Activated CD8-positive, alpha-beta memory T cell treated with anti-CD3 and anti-CD28 coated beads for 1 hour (primary cell): ENCODE measurements at regions not wholly inside any gene's neighbourhood (a gene's known extent, or its start where the extent isn't known, plus 50 kb on each side); places are given as distances from the start of the nearest gene placed in this dataset.

Experiments used
- DNase-seq, 2 donors: peaks; one replicate each; pipeline ENCODE4 v3.0.0-alpha.2; 2020; ENCODE audit warnings: low read depth in 1 of 2; ENCODE audit errors: extremely low read depth in 1 of 2

DNA sequence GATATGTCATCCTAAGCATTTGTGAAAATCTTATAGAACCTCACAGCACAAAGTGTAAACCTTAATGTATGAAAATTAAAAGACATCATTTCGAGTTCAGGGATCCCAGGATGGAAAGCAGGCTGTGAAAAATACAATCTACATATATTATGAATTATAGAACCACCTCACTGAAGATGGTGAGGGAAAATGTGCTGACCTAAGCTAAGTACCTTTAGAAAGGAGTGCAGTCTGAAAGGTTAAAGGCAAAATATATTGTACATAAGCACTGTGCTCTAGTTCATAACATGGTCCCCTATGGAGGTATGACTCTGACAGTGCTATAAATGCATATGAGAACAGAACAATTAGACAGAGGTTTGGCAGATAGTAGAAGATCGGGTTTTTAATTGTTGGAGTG is 368.6 kb downstream of the TMA16 start:
- no peak for DNase-seq

DNA sequence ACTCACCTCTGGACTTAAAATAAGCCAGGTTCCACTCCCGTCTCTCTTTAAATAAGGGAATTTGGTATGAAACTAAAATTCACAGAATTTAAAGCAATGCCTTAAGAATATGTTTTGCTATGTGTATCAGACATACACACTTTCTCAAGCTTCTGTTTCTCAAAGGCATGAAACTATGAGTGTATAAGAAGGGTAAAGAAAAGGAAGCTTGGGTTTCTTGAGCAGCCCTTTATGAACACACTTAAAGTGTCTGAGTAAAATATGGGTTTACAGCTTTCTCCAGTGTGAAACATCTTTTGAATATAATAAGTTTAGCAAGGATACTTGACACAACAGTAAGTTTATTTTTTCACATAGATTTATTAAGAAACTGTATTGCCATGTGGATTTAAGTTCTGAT is 370.5 kb downstream of the TMA16 start:
- DNase-seq = no peak

DNA sequence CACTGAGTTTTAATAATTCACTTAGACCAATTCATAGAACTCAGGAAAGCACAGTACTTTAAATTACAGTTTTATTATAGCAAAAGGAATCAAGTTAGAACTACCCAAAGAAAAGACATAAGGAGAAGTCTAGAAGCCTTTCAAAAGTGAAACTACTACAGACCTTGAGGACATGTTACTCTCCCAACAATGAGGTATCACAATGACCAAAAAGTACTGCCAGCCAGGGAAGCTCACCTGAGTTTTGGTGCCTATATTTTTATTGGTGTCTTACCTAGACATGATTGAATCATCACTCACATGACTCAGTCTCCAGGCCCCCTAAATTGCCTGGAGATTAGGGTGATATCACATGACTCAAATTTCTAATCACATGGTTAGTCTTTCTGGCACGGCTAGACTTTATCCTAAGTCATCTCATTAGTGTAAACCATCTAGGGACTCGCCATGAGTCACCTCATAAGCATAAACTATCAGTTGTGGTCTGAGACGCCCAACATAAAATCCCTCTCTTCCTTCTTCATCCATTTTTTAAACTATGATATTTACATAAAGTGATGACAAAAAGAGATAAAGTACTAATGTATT is 372.3 kb downstream of the TMA16 start:
- no peak for DNase-seq

DNA sequence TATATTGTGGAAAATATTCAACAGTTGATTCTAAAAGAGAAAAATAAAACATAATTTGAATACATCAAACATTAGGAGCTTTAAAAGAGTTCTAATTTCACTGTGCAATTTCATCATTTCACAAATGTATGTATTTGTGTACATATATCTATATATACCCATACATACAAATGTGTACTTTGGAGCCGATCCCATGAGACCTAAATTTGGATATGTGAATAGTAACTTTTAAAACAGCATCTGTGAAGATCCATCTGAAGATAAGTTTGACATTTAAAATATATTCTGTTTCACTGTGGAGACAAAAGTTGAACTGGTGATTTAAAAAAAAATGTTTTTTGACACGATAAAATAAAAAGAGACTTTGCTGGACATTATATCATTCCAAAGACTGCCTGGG is 374.0 kb downstream of the TMA16 start:
- DNase-seq = no peak

DNA sequence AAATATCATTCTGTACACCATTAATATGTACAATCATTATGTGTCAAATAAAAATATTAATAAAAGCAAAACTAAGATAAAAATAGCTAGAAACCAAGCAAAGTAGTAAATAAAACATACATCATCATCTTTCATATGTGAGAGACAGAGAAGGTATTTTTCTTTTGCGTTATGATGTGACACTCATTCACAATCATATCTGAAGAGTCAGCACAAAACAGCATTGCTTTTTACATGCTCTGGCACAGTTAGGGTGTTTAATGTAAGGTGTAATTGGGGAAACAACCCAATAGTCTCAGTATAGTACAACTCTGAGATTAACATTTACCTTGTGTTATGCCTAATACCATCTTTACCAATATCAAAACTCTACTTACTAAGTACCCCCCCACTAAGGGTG is 376.6 kb downstream of the TMA16 start:
- no peak for DNase-seq

DNA sequence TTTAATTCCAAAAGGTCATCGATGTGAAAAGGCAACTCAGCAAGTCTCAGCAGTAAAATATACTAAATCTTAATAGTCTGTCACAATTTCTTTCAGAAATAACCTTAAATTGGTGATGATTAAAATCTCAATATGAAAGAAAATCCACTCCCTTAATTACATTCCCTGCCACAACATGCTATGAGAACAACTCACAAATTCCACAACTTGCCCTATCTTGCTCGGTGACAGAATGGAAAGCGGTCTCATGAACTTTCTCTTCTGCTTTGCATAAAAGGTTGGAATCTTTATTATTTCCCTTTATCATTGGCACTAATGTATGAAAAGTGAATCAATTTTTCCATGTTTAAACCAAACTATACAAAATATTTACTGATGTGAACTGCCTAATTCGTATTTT is 380.8 kb downstream of the TMA16 start:
- DNase-seq = no peak

DNA sequence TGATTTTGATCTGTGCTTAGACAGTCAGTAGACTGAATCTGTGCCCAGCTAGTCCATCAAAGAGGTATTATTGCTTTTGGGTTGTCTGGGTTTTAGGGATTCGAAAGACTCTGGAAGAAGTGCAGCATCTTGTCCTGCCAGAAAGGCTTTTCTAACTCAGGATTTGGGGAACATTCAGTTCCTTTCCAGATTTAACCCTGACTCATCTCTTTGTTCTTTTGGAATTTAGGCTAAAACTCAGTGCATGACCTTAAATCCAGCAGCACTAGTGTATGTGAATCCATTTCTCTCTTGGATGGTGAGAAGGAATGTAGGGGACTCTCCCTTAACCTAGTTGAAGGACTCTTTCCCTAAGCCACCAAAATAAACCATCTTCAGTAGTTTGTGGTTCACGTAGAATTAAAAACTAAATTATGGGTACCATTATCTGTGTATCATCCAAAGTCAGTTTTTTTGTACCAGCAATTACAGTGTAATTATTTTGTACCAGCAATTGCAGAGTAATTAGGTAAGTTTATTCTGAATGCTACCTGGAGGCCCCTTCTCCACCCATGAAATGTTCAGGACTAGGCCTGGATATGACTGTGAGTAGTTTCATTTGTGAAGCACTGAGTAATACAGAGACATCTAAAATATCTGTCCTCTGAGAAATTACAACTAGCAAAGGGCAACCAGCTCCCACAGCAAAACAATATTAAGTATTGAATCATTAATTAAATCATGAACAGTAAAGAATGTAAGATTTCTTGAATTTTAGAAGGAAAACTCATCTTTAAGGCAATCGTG is 384.0 kb downstream of the TMA16 start:
- DNase-seq = no peak

DNA sequence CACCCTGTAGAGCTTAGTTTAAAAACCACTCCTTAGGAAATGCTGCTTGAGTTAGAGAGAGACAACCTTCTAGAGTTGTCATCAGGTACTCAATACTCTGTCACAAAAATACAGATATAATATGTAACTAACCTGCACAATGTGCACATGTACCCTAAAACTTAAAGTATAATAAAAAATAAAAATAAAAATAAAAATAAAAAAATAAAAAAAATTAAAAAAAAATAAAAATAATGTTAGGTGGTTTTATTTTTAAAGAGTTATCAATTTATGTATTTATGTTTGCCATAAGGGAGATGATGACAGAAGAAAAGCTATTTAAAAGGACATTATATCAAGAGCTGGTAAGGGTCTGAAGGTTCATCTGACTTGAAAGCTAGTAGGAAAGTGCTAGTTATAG is 397.9 kb downstream of the TMA16 start:
- no peak for DNase-seq

DNA sequence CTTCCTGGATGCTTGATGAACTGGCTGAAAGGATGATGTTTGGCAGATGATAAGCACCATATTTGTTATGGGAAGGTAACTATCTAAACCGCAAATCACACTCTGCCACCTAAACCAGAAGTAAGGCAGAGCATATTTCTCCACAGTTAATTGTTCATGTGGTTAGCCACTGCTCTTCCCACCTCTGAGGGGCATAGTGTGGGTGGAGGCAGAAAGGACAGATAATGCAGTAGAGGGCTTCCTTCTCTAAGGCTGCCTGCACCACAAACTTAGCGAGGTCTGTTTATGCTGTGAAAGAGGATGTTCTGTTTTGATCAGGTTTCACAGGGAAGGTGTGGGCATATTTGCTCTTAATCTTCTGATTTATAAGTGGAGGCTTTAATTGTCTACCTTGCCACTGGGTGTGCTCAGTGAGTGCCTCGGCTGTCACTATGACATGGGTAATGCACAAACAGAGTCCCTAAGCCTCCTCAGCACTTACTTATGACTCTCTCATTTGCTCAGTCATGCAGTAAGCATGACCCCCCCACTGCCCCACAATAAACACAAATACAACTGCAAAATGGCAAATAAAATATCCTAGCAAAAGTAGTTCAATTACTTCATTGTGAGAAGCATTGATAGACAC is 401.0 kb downstream of the TMA16 start:
- DNase-seq = no peak

DNA sequence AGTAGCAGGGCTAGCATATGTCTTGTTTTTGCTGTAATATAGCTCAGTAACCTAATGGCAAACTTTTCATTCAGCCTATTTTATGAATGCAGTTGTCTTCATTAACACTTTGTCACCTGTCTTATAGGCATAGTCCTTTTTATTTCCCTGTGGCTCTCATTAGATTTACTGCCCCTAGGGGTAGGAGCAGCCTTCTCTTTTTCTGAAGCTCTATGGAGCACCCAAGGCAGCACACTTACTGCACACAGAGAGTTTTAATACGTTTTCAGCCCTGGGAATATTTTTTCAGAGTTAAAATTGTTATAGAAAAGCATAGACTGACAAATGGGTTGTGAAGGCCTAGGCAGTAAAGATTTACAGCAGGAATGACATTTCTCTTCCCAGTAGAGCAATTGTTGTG is 406.8 kb downstream of the TMA16 start:
- no peak for DNase-seq

DNA sequence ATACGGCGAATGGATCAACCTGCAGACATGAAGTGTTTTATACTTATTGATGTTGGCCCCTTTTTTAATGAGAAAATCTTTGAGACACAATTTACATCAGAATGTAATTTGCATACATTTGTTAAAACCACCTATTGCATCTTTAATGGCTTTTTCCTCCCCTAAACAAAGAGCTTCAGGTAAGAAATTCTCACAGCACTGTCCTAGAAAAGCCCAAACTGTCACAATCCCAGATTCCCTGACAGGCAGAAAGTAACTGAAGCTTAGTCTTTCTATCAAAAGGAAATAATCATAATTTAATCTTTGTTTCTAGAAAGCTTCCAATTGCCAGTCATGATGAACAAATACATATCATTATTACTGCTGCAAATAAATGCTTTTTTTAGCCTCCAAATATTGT is 407.9 kb downstream of the TMA16 start:
- no peak for DNase-seq

DNA sequence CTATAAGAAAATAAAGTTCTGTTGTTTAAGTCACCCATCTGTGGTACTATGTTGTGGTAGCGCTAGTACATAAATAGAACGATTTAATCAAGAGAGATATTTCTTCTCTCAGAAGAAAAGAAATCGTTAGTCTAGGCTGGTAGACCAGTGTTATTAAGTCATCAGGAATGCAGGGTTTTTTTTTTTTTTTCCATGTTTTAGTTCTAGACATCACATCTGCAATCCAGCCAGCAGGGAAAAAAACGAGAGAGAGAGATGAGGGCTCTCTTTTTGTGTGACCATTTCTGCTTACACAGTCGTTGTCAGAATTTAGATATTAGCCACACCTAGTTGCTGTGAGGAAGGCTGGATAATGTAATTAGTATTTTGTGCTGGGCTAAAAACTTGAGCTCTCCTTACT is 417.4 kb downstream of the TMA16 start:
- no peak for DNase-seq

DNA sequence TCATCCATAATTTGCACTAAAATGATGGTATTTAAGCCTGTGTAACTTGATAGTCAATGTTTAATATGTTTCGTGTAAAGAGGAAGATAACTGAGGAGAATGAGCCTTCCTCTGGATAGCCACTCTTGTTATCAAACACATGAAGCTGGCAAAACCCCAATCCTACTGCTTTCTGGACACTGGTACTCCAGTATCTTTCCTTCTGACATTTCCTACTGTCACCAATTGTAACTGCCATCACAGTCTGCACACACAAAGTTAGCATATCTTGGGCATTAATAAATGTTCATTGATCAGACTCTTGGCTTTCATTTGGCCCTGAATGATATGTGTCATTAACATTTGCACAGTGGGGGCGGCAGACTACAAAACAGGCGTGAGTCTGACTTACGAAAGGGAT is 419.1 kb downstream of the TMA16 start:
- DNase-seq = no peak

DNA sequence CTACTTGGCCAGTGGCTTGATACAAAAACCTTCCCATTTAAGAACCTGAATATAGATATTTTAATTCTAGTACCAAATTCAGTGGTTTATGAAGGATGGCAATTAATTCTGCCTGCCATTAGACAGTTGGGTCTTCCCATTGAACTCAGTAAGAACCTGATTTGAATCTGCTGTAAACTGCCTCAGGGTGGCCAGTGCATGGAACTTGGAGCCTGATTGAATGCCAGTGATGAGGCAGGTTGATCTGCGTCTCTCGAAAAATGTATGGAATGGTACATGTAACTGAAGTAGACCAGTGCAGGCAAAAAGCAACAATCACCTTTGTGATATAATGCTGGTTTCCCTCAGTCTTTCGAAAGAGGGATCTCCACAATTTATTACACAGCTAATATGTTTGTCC is 421.4 kb downstream of the TMA16 start:
- DNase-seq = no peak

DNA sequence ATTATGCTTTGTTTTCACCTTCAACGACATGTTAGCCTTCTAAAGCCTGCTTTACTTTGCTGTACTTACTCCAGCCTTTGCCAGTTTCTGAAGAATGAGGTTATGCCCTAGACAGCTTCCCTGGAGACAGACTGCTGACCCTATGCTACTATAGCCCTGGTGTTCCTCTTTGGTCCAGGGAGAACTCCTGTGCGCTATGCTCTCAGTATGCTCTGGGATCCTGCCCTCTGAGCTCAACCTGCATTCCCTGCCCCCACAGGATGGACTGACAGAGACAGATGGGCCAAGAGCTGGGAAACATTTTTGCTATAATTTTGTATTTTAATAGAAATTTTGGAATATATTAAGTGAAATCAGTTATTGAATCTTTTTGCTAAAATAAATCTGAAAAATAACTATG is 425.9 kb downstream of the TMA16 start:
- no peak for DNase-seq

DNA sequence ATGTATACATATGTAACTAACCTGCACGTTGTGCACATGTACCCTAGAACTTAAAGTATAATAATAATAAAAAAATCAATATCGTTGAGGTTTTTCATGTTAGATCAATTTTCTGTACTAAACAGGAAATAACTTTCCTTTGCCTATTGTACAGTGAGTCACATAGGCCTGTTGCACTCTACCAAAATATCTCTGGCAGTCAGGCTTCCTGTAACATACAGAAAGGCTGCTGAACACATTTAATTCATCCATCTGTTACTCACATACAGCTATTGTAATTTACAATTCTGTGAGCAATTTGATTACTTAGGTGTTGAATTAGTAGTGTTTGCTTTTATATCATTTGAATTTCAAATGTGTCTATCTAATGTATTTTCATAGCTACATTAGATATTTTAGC is 427.8 kb downstream of the TMA16 start:
- no peak for DNase-seq

DNA sequence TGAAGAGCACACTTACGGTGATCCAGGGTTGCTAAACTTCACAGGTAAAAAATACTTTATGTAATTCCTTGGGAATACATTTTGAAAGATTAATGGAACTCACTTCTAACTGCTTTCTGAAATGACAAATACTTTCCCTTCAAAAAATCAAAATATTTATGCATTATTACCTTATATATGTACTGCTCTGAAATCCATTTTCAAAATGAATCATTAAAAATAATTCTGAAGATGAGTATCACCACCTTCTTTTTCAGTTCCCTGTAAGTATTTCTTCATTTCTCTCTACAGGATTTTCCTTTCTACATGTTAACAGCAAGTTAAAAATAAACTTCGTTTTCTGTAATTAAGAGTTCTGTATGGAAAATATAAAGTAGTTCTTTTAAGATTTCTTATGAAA is 428.6 kb downstream of the TMA16 start:
- no peak for DNase-seq

DNA sequence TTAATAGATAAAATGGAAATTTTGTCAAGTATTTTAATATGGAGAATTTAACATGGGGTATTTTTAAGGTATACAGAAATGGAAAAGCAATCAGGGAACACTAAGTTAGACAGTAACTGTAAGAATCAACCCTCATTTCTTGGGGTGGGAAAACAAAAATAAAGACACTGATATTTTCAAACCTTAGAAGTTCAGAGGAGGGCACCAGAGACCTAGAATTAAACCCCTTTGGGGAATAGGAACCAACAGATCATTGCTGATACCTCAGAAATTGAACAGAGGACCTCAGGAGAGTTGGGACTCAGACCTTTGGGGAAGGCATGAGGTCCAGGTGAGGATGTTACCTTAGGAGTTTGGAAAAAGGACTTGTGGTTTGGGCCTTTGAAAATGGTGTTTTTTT is 435.6 kb downstream of the TMA16 start:
- no peak for DNase-seq

DNA sequence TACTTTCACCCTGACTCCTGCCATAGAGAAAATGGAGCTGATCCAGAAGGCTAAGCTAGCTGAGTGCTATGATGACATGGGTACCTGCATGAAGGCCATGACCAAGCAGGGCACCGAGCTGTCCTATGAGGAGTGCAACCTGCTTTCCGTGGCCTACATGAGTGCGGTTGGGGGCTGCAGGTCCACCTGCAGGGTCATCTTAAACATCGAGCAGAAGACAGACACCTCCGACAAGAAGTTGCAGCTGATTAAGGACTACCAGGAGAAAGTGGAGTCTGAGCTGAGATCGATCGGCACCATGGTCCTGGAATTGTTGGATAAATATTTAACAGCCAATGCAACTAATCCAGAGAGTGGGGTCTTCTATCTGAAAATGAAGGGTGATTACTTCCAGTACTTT is 438.0 kb downstream of the TMA16 start:
- DNase-seq = no peak

DNA sequence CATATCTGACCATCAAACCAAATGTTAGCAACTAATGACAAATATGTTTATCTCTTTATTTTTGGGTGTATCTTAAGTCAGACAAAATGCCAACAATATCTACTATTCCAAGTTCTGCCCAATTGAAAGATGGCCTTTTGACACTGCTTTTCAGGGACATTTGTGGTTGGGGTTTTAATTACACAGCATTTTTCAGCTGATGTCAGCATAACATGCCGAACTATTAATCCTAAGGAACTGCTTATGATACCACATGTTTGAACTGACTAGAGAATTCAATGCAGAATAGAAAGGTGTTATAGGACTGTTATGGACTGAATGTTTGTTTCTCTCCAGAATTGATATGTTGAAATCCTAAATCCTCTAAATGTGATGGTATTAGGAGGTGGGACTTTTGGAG is 445.1 kb downstream of the TMA16 start:
- DNase-seq = no peak

DNA sequence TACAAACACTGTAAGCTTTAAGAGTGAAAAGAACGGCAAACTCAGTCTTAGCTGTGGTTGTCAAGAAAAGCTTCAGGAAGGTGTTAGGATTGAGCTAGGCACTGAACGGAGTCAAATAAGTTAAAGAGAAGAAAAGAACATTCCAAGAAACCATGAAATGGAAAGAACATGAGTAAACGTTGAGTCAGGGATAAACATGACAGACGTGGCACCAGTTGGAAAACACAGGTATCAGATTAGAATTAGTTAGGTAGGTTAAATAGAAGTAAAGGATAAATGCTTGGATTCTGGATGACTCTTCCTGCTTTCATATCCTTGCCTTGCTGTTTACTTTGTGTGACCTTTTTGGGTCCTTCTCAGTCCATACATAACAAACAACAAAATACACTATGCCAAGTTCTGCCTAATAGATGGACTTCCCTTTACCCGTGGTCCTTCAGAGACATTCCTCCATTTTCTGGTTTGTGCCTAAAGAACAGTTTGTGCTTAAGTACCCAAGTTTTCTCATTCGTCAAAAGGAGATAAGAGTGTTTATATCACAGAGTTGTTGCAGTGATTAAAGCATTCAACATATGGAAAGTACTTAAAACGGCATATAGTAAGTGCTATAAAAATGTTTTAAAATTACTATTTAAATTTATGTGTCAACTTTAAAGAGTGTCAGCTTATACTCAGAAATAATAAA is 446.9 kb downstream of the TMA16 start:
- DNase-seq = no peak

DNA sequence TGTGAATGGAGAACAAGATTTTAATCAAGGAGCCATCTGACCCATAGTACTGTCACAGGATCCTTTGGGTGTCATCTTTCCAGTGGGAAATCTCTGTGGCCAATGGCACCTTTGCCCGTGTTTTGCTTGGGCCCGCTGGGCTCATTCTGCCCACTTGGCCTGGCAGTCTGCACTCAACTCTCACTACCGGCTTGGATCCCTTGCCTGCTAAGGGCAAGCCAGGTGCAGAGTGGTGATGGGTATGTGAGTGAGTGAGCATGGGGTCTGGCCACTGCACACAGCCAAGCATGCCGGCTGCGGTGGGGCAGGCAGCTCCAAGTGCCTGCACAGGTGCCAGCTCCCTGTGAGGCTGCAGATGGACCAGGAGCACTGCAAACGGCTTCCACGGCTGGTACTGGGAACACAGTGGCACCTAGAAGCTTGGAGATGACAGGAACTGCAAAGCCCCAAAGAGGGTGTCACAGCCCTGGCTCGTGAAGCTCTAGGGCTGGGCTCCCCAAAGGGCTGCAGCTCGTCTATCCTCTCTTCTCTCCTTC is 454.5 kb downstream of the TMA16 start:
- DNase-seq = no peak
